ENCODE measurements at regions not wholly inside any gene's neighbourhood (a gene's known extent, or its start where the extent isn't known, plus 50 kb on each side); places are given as distances from the start of the nearest gene placed in this dataset.

DNA sequence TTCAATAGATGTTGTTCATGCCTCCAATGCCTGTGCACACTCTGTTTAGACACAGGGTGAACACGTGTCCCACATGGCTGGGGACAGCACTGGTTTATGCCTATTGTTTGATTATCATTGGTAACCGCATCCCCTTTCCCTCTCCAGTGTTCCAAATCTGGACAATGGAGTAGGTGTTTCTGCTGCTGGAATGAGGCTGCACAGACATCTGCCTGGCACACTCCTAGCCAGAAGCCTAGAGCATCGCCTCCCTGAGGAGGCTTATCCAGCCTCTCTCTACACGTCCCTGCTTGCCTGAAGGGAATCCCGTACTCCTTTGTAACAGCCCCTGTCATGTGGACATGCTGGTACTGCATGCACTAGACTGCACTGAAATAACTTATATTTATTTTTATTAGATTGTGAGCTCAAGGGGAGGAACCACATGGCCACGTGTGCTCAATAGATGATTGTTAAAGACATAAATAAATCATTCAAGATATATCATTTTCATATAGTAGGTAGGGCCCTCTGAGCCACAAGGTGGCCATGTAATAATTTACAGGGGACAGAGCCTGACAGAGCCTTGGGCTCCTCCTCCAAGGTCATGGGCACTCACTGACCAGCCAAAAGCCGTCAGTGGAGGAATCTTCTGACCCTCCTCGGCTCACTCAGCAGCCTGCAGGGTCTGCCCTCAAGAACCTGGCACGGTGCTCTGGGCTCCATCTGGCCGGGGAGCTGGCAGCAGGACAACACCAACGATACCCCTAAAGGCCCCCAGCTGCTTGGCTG is 310.9 kb upstream of the ZNF32 start:
- Mint-ChIP-seq H3K4me3 (no peak overlapping the region), H3K9me3 (ENCODE audit: low read depth) (no peaks in the 10 kb centered on the region), H3K27me3 (peaks cover 7% of the 10 kb centered on the region), H3K27ac (no peak overlapping the region), H3K36me3 (no peaks in the 10 kb centered on the region), H3K4me1 (no peaks in the 10 kb centered on the region)
- CTCF ChIA-PET = interaction anchor here (0.5 kb wide), 1 partner anchor 861 kb away, joined by 3 read pairs; no protein-coding TSS in a partner anchor
- ATAC-seq (no peak), DNase-seq (peak; percentile 21)

DNA sequence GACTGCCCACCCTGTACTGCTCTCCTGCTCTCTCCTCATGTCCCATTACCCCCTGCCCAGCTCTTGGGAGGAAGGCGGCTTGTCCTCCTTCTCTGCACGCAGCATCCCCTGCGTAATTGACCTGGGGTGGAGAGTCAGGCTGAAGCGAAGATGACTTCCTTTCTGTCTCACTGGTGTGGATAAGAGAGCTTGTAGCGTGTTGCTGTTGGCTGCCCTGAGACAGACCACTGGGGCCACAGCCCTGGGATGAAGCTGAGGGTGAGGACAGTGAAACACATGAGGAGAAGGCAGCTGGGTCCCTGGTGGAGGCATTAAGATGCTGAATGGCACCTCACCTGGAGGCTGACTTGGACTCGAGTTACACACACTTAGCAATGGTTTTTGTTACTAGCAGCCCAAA is 310.3 kb upstream of the ZNF32 start:
- H3K27ac Mint-ChIP-seq = no peak overlapping the region
- H3K27me3 Mint-ChIP-seq = peaks cover under 1% of the 10 kb centered on the region
- peak; percentile 28 for DNase-seq
- H3K9me3 Mint-ChIP-seq (ENCODE audit: low read depth) = no peaks in the 10 kb centered on the region
- no peak overlapping the region for H3K4me3 Mint-ChIP-seq
- no peak for ATAC-seq
- no peaks in the 10 kb centered on the region for H3K4me1 Mint-ChIP-seq
- CTCF ChIA-PET = interaction anchor here (0.5 kb wide), 1 partner anchor 860 kb away, joined by 3 read pairs; no protein-coding TSS in a partner anchor
- H3K36me3 Mint-ChIP-seq = no peaks in the 10 kb centered on the region

DNA sequence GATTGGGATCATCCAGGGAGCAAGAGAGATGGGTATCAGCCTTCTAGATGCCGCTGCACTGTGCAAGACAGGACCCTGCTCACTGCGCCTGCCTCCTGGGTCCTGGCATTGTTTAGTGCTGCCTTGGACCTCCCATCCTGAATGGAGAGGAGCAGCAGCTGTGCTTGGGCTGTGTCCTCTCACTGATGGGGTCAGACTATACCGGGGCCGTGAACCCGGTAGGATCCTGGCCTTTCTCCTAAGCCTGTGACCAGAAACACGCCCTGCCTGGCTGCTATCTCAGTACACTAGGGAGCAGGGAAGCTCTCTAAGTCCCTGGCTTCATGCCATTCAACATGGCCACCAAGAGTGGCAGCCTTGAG is 309.4 kb upstream of the ZNF32 start:
- Mint-ChIP-seq H3K27ac (no peak overlapping the region), H3K4me1 (no peaks in the 10 kb centered on the region), H3K9me3 (ENCODE audit: low read depth) (no peaks in the 10 kb centered on the region), H3K36me3 (no peaks in the 10 kb centered on the region), H3K4me3 (no peak overlapping the region), H3K27me3 (peaks cover 2% of the 10 kb centered on the region)
- CTCF ChIA-PET = no interaction called here
- DNase-seq (peak; percentile 22), ATAC-seq (no peak)

DNA sequence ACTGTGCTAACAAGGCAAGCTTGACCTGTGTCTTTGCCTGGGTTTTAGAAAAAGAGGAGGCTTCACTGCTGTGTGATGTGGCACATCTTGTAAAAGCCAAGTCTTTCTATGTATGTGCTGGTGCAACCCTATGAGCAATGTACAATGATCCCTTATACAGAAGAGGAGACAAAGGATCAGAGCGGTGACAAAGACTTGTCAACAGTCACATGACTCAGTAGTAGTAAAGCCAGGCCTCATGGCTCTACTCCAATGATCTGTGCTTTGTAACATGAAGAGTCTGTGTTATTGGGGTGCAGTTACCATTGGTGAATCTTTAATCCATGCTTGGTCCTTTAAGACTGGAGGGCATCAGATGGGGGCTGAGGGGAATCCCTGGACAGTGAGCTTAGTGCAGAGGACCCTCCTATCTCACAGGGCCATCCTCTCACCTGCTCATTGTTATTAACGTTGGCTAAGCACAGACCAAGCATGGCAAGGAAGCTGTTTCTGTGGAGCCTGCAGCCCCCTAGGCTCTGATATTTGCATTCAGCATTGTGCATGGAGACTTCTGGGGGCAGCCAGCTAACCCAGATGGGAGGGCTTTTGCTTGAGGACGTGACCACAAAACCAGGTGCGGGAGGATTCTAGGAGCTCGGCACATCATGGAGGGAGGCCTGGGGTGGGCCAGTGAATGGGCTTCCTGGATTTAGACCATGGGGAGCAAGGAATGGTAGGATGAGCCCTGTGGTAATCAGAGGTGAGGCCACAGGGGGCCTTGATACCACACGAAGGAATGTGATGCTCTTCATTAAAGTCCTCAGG is 308.8 kb upstream of the ZNF32 start:
- ATAC-seq (no peak), DNase-seq (peak; percentile 28)
- Mint-ChIP-seq H3K27ac (no peak overlapping the region), H3K4me1 (no peaks in the 10 kb centered on the region), H3K9me3 (ENCODE audit: low read depth) (no peaks in the 10 kb centered on the region), H3K27me3 (peaks cover 5% of the 10 kb centered on the region), H3K36me3 (no peaks in the 10 kb centered on the region), H3K4me3 (no peak overlapping the region)
- CTCF ChIA-PET = no interaction called here

DNA sequence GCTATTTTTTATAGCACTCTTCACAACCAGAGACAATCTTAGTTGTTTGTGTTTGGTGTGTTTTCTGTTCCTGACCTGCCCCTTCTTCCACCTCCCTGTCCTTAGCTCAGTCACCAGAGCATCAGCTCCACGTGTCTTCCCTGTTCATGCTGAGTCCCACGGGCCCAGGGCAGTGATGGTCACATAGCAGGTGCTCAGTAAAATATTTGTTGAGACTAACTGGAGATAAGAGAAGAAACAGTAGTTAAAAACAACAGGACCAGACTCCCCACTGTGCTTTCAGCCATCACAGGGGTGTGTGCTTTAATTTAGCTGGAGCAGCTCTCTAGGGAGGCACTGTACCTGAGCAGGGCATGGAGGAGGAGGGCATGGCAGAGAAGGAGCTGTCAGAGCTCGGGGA is 307.3 kb upstream of the ZNF32 start:
- H3K27me3 Mint-ChIP-seq = peaks cover 12% of the 10 kb centered on the region
- ATAC-seq = no peak
- H3K9me3 Mint-ChIP-seq (ENCODE audit: low read depth) = no peaks in the 10 kb centered on the region
- no peak for DNase-seq
- no peak overlapping the region for H3K27ac Mint-ChIP-seq
- CTCF ChIA-PET = no interaction called here
- no peaks in the 10 kb centered on the region for H3K4me1 Mint-ChIP-seq
- H3K4me3 Mint-ChIP-seq = no peak overlapping the region
- H3K36me3 Mint-ChIP-seq = no peaks in the 10 kb centered on the region

DNA sequence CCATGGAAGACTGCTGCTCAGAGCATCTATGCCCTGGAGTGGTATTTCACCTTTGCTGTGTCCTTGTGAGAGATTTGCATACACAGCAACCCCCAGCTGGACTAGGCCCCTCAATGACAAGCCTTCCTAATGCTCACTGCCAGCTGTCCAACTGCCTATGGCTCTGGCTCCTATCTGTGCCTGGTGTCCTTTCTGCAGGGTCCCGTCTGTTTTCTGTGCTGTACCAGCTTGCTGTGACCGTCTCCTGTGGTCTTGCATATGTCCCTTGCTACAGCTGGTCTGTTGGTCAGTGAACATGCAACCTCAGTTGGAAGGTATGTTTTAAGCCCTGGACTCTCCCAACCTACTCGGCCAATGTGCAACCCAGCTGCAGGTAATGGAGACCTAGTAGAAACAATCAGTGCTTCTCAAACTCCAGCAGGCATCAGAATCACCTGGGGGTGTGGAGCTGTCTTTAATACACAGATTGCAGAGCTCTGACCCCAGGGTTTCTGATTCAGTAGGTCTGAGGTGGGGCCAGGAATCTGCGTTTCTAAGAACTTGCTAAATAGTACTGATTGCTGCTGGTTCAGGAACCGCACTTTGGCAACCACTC is 306.4 kb upstream of the ZNF32 start:
- H3K4me3 Mint-ChIP-seq = no peak overlapping the region
- no peak for ATAC-seq
- H3K27me3 Mint-ChIP-seq = peaks cover 15% of the 10 kb centered on the region
- no peak for DNase-seq
- CTCF ChIA-PET = no interaction called here
- no peak overlapping the region for H3K27ac Mint-ChIP-seq
- no peaks in the 10 kb centered on the region for H3K36me3 Mint-ChIP-seq
- H3K9me3 Mint-ChIP-seq (ENCODE audit: low read depth) = no peaks in the 10 kb centered on the region
- H3K4me1 Mint-ChIP-seq = no peaks in the 10 kb centered on the region

DNA sequence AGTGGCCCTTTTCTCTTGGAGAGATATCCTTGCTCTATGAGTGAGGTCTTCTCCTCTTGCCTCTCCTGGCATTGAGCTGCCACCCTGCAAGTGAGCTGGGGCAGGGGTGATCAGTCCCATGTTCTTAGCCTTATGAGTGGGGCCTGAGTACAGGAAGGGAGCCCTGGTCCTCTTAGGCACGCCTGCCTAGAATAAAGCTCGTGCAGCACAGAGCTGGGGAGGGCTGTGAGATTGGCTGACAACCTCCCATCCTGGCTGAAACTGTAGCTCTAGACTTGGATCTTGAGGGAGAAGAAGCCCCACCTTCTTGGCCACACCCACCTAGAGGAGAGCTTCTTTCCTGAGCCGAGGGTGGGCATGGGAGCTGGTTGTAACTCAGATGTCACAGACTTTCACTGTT is 305.0 kb upstream of the ZNF32 start:
- H3K36me3 Mint-ChIP-seq = no peaks in the 10 kb centered on the region
- H3K27me3 Mint-ChIP-seq = peaks cover 17% of the 10 kb centered on the region
- no peaks in the 10 kb centered on the region for H3K9me3 Mint-ChIP-seq (ENCODE audit: low read depth)
- H3K4me3 Mint-ChIP-seq = no peak overlapping the region
- CTCF ChIA-PET = no interaction called here
- DNase-seq (no peak), ATAC-seq (no peak)
- H3K4me1 Mint-ChIP-seq = no peaks in the 10 kb centered on the region
- no peak overlapping the region for H3K27ac Mint-ChIP-seq

DNA sequence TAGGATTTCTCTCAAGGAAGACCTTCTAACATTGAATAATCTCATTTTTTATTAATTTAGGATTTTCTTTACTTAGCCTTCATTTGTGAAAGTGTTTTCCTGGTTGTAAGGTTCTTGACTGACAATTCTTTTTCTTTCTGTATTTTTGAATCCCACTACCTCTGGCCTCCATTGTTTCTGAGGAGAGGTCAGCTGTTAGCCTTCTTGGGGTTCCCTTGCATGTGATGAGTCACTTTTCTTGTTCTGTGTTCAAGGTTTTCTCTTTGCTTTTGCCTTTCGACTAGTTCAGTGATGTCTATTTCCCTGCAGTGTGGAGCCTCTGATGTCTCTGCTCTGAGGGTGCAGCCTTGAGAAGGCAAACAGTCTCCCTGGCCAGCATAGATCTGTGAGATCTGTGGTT is 304.1 kb upstream of the ZNF32 start:
- Mint-ChIP-seq H3K4me1 (no peaks in the 10 kb centered on the region), H3K4me3 (no peak overlapping the region), H3K36me3 (no peaks in the 10 kb centered on the region), H3K27me3 (peaks cover 22% of the 10 kb centered on the region), H3K27ac (no peak overlapping the region), H3K9me3 (ENCODE audit: low read depth) (no peaks in the 10 kb centered on the region)
- DNase-seq = no peak
- CTCF ChIA-PET = no interaction called here
- no peak for ATAC-seq

DNA sequence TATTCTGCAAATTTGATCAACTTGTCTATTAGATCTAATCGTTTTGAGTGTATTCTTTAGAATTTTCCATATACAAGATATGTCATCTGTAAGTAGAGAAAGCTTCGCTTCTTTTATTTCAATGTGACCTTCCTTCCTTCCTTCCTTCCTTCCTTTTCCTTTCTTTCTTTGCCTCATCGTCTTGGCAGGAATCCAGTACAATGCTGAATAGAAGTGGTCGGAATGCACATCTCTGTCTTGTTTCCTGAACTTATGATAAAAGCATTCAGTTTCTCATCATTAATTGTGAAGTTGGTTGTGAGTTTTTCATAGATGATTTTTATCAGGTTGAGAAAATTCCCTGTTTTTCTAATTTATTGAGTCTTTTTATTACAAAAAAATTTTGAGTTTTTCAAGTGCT is 300.7 kb upstream of the ZNF32 start:
- Mint-ChIP-seq H3K9me3 (ENCODE audit: low read depth) (no peaks in the 10 kb centered on the region), H3K36me3 (no peaks in the 10 kb centered on the region), H3K4me1 (no peaks in the 10 kb centered on the region), H3K27me3 (peaks cover 24% of the 10 kb centered on the region), H3K27ac (no peak overlapping the region), H3K4me3 (no peak overlapping the region)
- no peak for DNase-seq
- CTCF ChIA-PET = no interaction called here
- ATAC-seq = no peak

DNA sequence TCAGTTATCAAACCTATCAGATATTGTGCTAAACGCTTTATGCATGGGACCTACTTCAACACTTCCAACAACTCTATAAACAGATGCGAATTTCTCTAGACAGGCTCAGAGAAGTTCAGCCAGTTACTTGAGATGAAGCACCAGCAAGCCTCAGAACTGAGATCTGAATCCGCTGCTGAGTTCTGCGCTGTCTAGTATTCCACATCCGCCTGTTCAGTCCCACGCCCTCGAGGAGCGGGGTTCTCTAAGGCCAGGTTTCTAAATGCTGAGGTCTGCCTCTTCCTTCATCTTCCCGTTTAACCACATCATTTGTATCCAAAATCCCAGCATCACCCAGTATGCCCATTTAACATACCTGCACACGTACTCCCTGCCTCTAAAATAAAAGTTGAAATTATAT is 297.8 kb upstream of the ZNF32 start:
- Mint-ChIP-seq H3K4me1 (peaks cover 3% of the 10 kb centered on the region), H3K36me3 (no peaks in the 10 kb centered on the region), H3K9me3 (ENCODE audit: low read depth) (no peaks in the 10 kb centered on the region), H3K27me3 (peaks cover 18% of the 10 kb centered on the region), H3K27ac (no peak overlapping the region), H3K4me3 (no peak overlapping the region)
- ATAC-seq (no peak), DNase-seq (no peak)
- CTCF ChIA-PET = no interaction called here

DNA sequence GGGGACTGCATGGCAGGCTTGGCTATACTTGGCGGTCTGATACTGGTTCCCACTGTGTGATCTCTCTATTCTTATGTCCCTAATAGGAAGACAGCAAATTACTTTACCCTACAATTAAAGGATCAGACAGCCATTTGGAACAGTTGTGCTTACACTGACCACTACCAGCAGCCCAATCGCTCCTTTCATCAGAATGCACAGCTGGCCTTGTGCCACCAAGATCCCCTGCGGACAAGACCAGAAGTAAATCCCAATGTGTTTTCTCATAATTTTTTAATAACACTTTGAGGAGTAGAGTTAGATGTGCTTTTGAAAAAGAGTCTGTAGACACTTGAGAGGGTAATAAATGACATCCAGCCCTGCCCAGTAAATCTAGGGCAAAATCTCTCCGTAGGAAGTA is 297.2 kb upstream of the ZNF32 start:
- Mint-ChIP-seq H3K36me3 (no peaks in the 10 kb centered on the region), H3K27me3 (peaks cover 16% of the 10 kb centered on the region), H3K4me3 (no peak overlapping the region), H3K9me3 (ENCODE audit: low read depth) (no peaks in the 10 kb centered on the region), H3K4me1 (peaks cover 3% of the 10 kb centered on the region), H3K27ac (no peak overlapping the region)
- DNase-seq = peak; percentile 36
- CTCF ChIA-PET = no interaction called here
- no peak for ATAC-seq

DNA sequence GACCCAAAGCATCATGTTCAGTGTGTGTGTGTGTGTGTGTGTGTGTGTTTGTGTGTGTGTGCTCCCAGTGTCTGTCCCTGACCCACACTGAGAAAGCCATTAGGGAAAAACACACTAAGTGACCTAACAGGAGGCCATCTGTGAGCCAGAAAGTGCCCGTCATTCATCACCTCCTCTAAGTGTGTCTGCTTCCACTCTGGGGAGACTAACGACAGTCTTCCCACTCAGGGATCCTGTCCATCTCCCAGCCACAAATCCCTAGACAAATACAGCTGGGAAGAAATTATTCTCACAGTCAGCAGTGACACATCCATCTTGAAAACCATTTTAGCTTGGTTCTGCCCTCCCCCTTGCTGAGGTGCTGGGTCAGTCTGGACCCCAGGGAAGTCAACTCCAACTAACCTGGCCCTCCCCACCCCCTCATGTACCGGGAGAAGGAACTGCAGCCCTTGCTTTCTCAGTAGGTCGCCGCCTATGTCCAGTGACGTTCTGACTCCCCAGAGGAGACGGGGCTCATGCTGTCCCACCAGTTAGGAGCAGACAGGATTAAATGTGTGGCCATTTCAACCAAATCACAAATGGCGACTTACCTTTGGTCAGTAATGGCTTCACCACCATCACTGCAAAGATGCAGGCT is 296.5 kb upstream of the ZNF32 start:
- ATAC-seq = no peak
- peak; percentile 16 for DNase-seq
- H3K4me3 Mint-ChIP-seq = no peak overlapping the region
- CTCF ChIA-PET = no interaction called here
- H3K36me3 Mint-ChIP-seq = no peaks in the 10 kb centered on the region
- peaks cover 3% of the 10 kb centered on the region for H3K4me1 Mint-ChIP-seq
- H3K27ac Mint-ChIP-seq = no peak overlapping the region
- no peaks in the 10 kb centered on the region for H3K9me3 Mint-ChIP-seq (ENCODE audit: low read depth)
- H3K27me3 Mint-ChIP-seq = peaks cover 13% of the 10 kb centered on the region

DNA sequence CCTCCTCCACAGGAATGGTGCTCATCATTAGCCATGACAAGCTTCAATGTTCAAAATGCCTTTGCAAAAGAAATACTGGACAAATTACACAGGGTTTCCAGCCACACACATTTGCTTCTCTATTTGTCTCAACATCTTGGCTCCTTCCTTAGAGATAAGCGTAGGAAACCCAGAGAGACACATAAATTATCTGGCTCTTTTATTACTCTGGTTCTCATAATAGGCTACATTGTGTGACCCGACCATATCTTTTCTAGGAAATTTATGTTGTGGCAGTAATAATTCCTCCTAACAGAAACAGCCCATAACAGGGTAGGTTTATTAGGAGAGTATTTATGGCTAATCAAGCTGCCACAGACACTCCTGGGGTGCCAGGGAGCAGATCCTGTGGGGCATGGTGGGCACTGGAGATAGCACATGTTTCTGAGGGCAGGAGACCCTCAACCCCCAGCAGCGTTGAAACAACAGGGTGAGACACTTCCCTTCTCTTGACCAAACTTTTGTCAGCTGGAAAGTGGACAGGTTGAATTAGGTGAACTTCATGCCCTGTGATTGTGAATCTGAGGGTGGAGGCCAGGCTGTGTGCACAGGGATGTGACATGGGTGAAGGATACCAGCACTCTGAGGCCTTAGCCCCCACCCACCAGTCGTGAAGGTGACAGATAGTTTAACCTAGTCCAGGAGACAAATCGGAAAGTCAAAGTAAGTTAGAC is 295.9 kb upstream of the ZNF32 start:
- ATAC-seq = no peak
- CTCF ChIA-PET = no interaction called here
- peak; percentile 12 for DNase-seq
- no peaks in the 10 kb centered on the region for H3K36me3 Mint-ChIP-seq
- peaks cover 13% of the 10 kb centered on the region for H3K27me3 Mint-ChIP-seq
- H3K27ac Mint-ChIP-seq = no peak overlapping the region
- peaks cover 6% of the 10 kb centered on the region for H3K4me1 Mint-ChIP-seq
- H3K4me3 Mint-ChIP-seq = no peak overlapping the region
- no peaks in the 10 kb centered on the region for H3K9me3 Mint-ChIP-seq (ENCODE audit: low read depth)
